HEK293 (cell line): ENCODE measurements at regions not wholly inside any gene's neighbourhood (a gene's known extent, or its start where the extent isn't known, plus 50 kb on each side); places are given as distances from the start of the nearest gene placed in this dataset.

Experiments used
- CTCF ChIA-PET: fragments of 350-600 bp; formaldehyde crosslinking; extraction: SDS; loops from one replicate; lab custom pipeline; 2021; ENCODE audit warnings: antibody characterized with exemption; lab: Yijun Ruan, JAX
- POLR2A ChIA-PET: fragments of 300-600 bp; formaldehyde crosslinking; extraction: SDS; loops from one replicate; lab custom pipeline; 2020; ENCODE audit warnings: antibody characterized with exemption, inconsistent platforms; lab: Yijun Ruan, JAX
- H3K27ac ChIP-seq: fragments of 200-500 bp; sonication (Bioruptor generic); 2 replicates; pipeline ENCODE4 v1.5.1; 2014; ENCODE audit warnings: low read depth, low read length, control low read depth, inconsistent platforms; ENCODE audit errors: extremely low read depth
- H3K36me3 ChIP-seq, 2 experiments: fragments of 200-500 bp in 1 of 2; sonication (Bioruptor generic) in 1 of 2; 1 replicate in 1 of 2; 2 replicates in 1 of 2; pipeline ENCODE4 v1.5.1; 2014 to 2017; ENCODE audit warnings: inconsistent platforms in 2 of 2, low read length in 2 of 2; ENCODE audit not compliant: control insufficient read depth in 2 of 2, insufficient read depth in 1 of 2
- H3K4me1 ChIP-seq: fragments of 200-500 bp; sonication (Bioruptor generic); 2 replicates; pipeline ENCODE4 v1.5.1; 2014; ENCODE audit warnings: mild to moderate bottlenecking, low read length, inconsistent platforms; ENCODE audit not compliant: control insufficient read depth, insufficient read depth
- H3K4me3 ChIP-seq: 2 replicates; pipeline ENCODE4 v1.5.1; 2011; ENCODE audit warnings: low read depth, mild to moderate bottlenecking, control low read depth, low read length, moderate library complexity
- H3K9me3 ChIP-seq: fragments of 200-500 bp; sonication (Bioruptor generic); 2 replicates; pipeline ENCODE4 v1.5.1; 2014; ENCODE audit warnings: low read depth, low read length, inconsistent platforms; ENCODE audit not compliant: control insufficient read depth, insufficient read depth
- BCL6B ChIP-seq: fragments of 450-650 bp; formaldehyde crosslinking; IDR thresholded peaks from 2 replicates; pipeline ENCODE4 v1.5.1; 2017; ENCODE audit warnings: missing biosample characterization, missing genetic modification characterization
- ELK4 ChIP-seq: IDR thresholded peaks from 2 replicates; pipeline ENCODE4 v1.6.1; 2011; ENCODE audit warnings: mild to moderate bottlenecking, low read depth, low read length, borderline replicate concordance
- FEZF1 ChIP-seq: fragments of 450-650 bp; formaldehyde crosslinking; IDR thresholded peaks from 2 replicates; pipeline ENCODE4 v1.5.1; 2016; ENCODE audit warnings: missing biosample characterization, missing genetic modification characterization
- HIC1 ChIP-seq: fragments of 450-650 bp; formaldehyde crosslinking; IDR thresholded peaks from 2 replicates; pipeline ENCODE4 v1.5.1; 2016; ENCODE audit warnings: missing biosample characterization, missing genetic modification characterization
- KLF8 ChIP-seq: fragments of 450-650 bp; formaldehyde crosslinking; IDR thresholded peaks from 2 replicates; pipeline ENCODE4 v1.5.1; 2016; ENCODE audit warnings: missing biosample characterization, missing genetic modification characterization
- MEIS1 ChIP-seq: sonication (generic); formaldehyde crosslinking; IDR thresholded peaks from 2 replicates; pipeline ENCODE4 v1.8.1; 2022; ENCODE audit warnings: missing genetic modification reagents, mild to moderate bottlenecking, borderline replicate concordance
- PRDM1 ChIP-seq: fragments of 450-650 bp; formaldehyde crosslinking; IDR thresholded peaks from 2 replicates; pipeline ENCODE4; 2016; ENCODE audit warnings: missing biosample characterization, missing genetic modification characterization
- YY1 ChIP-seq: fragments of 450-650 bp; formaldehyde crosslinking; IDR thresholded peaks from 2 replicates; pipeline ENCODE4 v1.5.1; 2018; ENCODE audit warnings: missing biosample characterization, missing genetic modification characterization
- ZIC2 ChIP-seq: fragments of 450-650 bp; formaldehyde crosslinking; IDR thresholded peaks from 2 replicates; pipeline ENCODE4 v1.5.1; 2016; ENCODE audit warnings: missing biosample characterization, missing genetic modification characterization
- ZNF138 ChIP-seq: fragments of 450-650 bp; formaldehyde crosslinking; IDR thresholded peaks from 2 replicates; pipeline ENCODE4 v1.5.1; 2016; ENCODE audit warnings: missing biosample characterization, missing genetic modification characterization, borderline replicate concordance
- ZNF223 ChIP-seq: fragments of 450-650 bp; formaldehyde crosslinking; IDR thresholded peaks from 2 replicates; pipeline ENCODE4 v1.5.1; 2016; ENCODE audit warnings: missing biosample characterization, missing genetic modification characterization
- ZNF394 ChIP-seq: fragments of 450-650 bp; formaldehyde crosslinking; IDR thresholded peaks from 2 replicates; pipeline ENCODE4 v1.5.1; 2016; ENCODE audit warnings: missing biosample characterization, missing genetic modification characterization, mild to moderate bottlenecking, moderate library complexity, borderline replicate concordance
- ZNF404 ChIP-seq: fragments of 450-650 bp; formaldehyde crosslinking; IDR thresholded peaks from 2 replicates; pipeline ENCODE4 v1.5.1; 2017; ENCODE audit warnings: missing biosample characterization, missing genetic modification characterization
- ZNF423 ChIP-seq: fragments of 450-650 bp; formaldehyde crosslinking; IDR thresholded peaks from 2 replicates; pipeline ENCODE4 v1.5.1; 2016; ENCODE audit warnings: missing biosample characterization, missing genetic modification characterization
- ZNF488 ChIP-seq: fragments of 450-650 bp; formaldehyde crosslinking; IDR thresholded peaks from 2 replicates; pipeline ENCODE4 v1.5.1; 2016; ENCODE audit warnings: missing biosample characterization, missing genetic modification characterization
- ZNF544 ChIP-seq: fragments of 450-650 bp; formaldehyde crosslinking; IDR thresholded peaks from 2 replicates; pipeline ENCODE4 v1.5.0; 2017; ENCODE audit warnings: missing biosample characterization, missing genetic modification characterization
- ZNF549 ChIP-seq: fragments of 450-650 bp; IDR thresholded peaks from 2 replicates; pipeline ENCODE4 v1.5.1; 2018; ENCODE audit warnings: missing biosample characterization, missing genetic modification characterization, mild to moderate bottlenecking, inconsistent platforms, moderate library complexity
- ZNF610 ChIP-seq: fragments of 450-650 bp; formaldehyde crosslinking; IDR thresholded peaks from 2 replicates; pipeline ENCODE4 v1.5.1; 2016; ENCODE audit warnings: missing biosample characterization, missing genetic modification characterization, borderline replicate concordance
- ZNF701 ChIP-seq: fragments of 450-650 bp; formaldehyde crosslinking; IDR thresholded peaks from 2 replicates; pipeline ENCODE4 v1.5.1; 2016; ENCODE audit warnings: missing biosample characterization, missing genetic modification characterization
- ZNF791 ChIP-seq: fragments of 450-650 bp; formaldehyde crosslinking; IDR thresholded peaks from 2 replicates; pipeline ENCODE4 v1.5.1; 2016; ENCODE audit warnings: missing biosample characterization, missing genetic modification characterization
- ZSCAN4 ChIP-seq: fragments of 450-650 bp; formaldehyde crosslinking; IDR thresholded peaks from 2 replicates; pipeline ENCODE4 v1.5.1; 2017; ENCODE audit warnings: missing biosample characterization, missing genetic modification characterization
- TF ChIP-seq, protein P1 (sequence below): fragments of 450-650 bp; formaldehyde crosslinking; IDR thresholded peaks from 2 replicates; pipeline ENCODE4 v1.5.1; 2016; ENCODE audit warnings: missing biosample characterization, missing genetic modification characterization

DNA sequence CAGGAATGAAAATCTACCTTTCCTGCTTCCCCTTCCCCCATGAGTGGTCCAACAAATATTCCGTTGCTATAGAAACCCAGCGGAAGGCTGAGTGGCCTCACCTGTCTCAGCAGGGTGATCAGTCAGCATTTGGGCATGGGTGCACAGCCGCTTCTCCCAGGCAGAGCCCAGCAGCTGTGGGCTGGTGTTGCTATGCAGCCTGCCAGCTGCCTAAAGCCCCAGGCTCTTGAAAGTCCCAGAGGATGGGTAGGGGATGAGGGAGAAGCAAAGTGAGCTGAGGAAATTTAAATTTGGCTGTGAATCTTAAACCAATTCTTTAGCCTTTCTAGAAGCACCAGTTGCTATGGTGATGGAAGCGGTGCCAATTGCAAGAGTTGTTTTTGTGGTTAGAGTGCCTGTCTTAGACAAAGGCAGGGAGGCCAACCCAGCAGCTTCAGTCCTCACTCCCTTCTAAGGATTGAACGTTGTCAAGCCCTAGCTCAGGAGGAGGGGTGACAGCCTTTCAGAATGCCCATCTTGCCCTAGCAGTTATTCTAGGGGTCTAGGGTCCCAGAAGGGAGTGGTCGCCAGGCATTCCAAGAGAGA is 151.5 kb upstream of the PITX1 start:
- no peak overlapping the region for H3K27ac ChIP-seq
- no peaks in the 10 kb centered on the region; the same call in 1 of the 2 replicates for H3K4me1 ChIP-seq
- ChIA-PET CTCF (no interaction called here), POLR2A (no interaction called here)
- H3K36me3 ChIP-seq: no peaks in the 10 kb centered on the region
- TF ChIP-seq, protein P1, sequence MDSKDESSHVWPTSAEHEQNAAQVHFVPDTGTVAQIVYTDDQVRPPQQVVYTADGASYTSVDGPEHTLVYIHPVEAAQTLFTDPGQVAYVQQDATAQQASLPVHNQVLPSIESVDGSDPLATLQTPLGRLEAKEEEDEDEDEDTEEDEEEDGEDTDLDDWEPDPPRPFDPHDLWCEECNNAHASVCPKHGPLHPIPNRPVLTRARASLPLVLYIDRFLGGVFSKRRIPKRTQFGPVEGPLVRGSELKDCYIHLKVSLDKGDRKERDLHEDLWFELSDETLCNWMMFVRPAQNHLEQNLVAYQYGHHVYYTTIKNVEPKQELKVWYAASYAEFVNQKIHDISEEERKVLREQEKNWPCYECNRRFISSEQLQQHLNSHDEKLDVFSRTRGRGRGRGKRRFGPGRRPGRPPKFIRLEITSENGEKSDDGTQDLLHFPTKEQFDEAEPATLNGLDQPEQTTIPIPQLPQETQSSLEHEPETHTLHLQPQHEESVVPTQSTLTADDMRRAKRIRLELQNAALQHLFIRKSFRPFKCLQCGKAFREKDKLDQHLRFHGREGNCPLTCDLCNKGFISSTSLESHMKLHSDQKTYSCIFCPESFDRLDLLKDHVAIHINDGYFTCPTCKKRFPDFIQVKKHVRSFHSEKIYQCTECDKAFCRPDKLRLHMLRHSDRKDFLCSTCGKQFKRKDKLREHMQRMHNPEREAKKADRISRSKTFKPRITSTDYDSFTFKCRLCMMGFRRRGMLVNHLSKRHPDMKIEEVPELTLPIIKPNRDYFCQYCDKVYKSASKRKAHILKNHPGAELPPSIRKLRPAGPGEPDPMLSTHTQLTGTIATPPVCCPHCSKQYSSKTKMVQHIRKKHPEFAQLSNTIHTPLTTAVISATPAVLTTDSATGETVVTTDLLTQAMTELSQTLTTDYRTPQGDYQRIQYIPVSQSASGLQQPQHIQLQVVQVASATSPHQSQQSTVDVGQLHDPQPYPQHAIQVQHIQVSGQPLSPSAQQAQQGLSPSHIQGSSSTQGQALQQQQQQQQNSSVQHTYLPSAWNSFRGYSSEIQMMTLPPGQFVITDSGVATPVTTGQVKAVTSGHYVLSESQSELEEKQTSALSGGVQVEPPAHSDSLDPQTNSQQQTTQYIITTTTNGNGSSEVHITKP (tag by site-specific recombination): peak; percentile 46; the same call in 1 of the 2 replicates
- no peak for TF ChIP-seq FEZF1
- no peak overlapping the region for H3K4me3 ChIP-seq
- no peaks in the 10 kb centered on the region for H3K9me3 ChIP-seq

DNA sequence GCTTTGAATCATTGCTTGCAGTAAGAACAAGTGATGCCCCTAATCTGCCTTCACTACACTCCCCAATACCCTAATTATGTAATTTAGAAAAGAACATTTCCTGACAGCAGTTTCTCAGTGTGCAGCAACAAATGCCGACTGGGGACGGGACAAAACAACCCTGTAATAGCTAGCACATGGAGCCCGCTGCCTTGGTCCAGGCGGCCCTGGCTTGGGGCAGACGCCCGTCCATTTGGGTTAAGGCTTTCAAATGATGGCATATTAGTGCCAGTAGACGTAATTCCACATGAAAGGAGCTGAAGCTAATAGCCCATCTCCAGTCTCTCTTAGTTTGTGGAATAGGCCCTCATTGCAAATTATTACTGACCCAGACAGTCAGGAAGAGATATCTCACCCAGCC is 150.6 kb upstream of the PITX1 start:
- Histone ChIP-seq H3K4me3 (no peak overlapping the region), H3K36me3 (no peaks in the 10 kb centered on the region), H3K9me3 (no peaks in the 10 kb centered on the region), H3K4me1 (no peaks in the 10 kb centered on the region; the same call in 1 of the 2 replicates), H3K27ac (no peak overlapping the region)
- POLR2A ChIA-PET: no interaction called here
- no peak for TF ChIP-seq ZNF488 (tag by site-specific recombination)
- no peak for TF ChIP-seq ELK4
- no peak for TF ChIP-seq KLF8 (tag by site-specific recombination)
- no peak for TF ChIP-seq ZNF138
- TF ChIP-seq MEIS1: no peak
- TF ChIP-seq BCL6B (tag by site-specific recombination): no peak
- no peak for TF ChIP-seq PRDM1 (tag by site-specific recombination)
- TF ChIP-seq YY1 (tag by site-specific recombination): no peak
- TF ChIP-seq ZSCAN4 (tag by site-specific recombination): no peak
- TF ChIP-seq ZNF423 (tag by site-specific recombination): no peak
- TF ChIP-seq ZNF394 (tag by site-specific recombination): no peak
- TF ChIP-seq ZIC2 (tag by site-specific recombination): no peak
- no peak for TF ChIP-seq ZNF610 (tag by site-specific recombination)
- no peak for TF ChIP-seq HIC1 (tag by site-specific recombination)
- TF ChIP-seq ZNF223 (tag by site-specific recombination): no peak
- TF ChIP-seq ZNF549: no peak
- TF ChIP-seq ZNF701: no peak
- no peak for TF ChIP-seq ZNF791 (tag by site-specific recombination)
- no peak for TF ChIP-seq ZNF544 (tag by site-specific recombination)
- no peak for TF ChIP-seq ZNF404 (tag by site-specific recombination)
- CTCF ChIA-PET: no interaction called here
